ENCODE measurements at regions not wholly inside any gene's neighbourhood (a gene's known extent, or its start where the extent isn't known, plus 50 kb on each side); places are given as distances from the start of the nearest gene placed in this dataset.
"Not testable (repeated sequence)": the region's sequence is repeated elsewhere in the genome, so short reads cannot be mapped to it uniquely, and the experiment has no call there.

GRCh38 chr1:191519519-191519918, 638.7 kb upstream of the RGS18 start:
- DNase-seq = no peak

- DNase-seq = no peak
Observed at GRCh38 chr1:191520345-191520744, 637.9 kb upstream of the RGS18 start.

- not testable (repeated sequence) for DNase-seq
Observed at GRCh38 chr1:191525944-191526343, 632.3 kb upstream of the RGS18 start.

GRCh38 chr1:191528275-191528674, 630.0 kb upstream of the RGS18 start:
- DNase-seq = no peak

- DNase-seq = no peak
Observed at GRCh38 chr1:191530928-191531327, 627.3 kb upstream of the RGS18 start.

GRCh38 chr1:191533254-191533653, 625.0 kb upstream of the RGS18 start:
- no peak for DNase-seq

GRCh38 chr1:191536791-191537429, 621.4 kb upstream of the RGS18 start:
- no peak for DNase-seq

GRCh38 chr1:191541758-191542157, 616.5 kb upstream of the RGS18 start:
- DNase-seq = no peak

GRCh38 chr1:191542444-191542843, 615.8 kb upstream of the RGS18 start:
- DNase-seq = no peak

GRCh38 chr1:191546803-191547202, 611.5 kb upstream of the RGS18 start:
- no peak for DNase-seq

GRCh38 chr1:191551019-191551418, 607.2 kb upstream of the RGS18 start:
- no peak for DNase-seq

GRCh38 chr1:191558379-191558778, 599.9 kb upstream of the RGS18 start:
- no peak for DNase-seq

- no peak for DNase-seq
Observed at GRCh38 chr1:191561276-191561675, 597.0 kb upstream of the RGS18 start.

GRCh38 chr1:191564275-191564674, 594.0 kb upstream of the RGS18 start:
- DNase-seq = no peak

- no peak for DNase-seq
Observed at GRCh38 chr1:191572479-191572878, 585.8 kb upstream of the RGS18 start.

- no peak for DNase-seq
Observed at GRCh38 chr1:191575180-191575579, 583.1 kb upstream of the RGS18 start.

GRCh38 chr1:191575746-191576145, 582.5 kb upstream of the RGS18 start:
- DNase-seq = no peak

- DNase-seq = no peak
Observed at GRCh38 chr1:191577213-191577612, 581.0 kb upstream of the RGS18 start.

- DNase-seq = no peak
Observed at GRCh38 chr1:191578281-191578680, 580.0 kb upstream of the RGS18 start.

- DNase-seq = no peak
Observed at GRCh38 chr1:191579019-191579418, 579.2 kb upstream of the RGS18 start.

GRCh38 chr1:191582169-191582568, 576.1 kb upstream of the RGS18 start:
- DNase-seq = no peak

- no peak for DNase-seq
Observed at GRCh38 chr1:191585095-191585494, 573.2 kb upstream of the RGS18 start.

GRCh38 chr1:191588905-191589304, 569.4 kb upstream of the RGS18 start:
- DNase-seq = no peak

- no peak for DNase-seq
Observed at GRCh38 chr1:191589536-191589935, 568.7 kb upstream of the RGS18 start.

GRCh38 chr1:191590578-191590977, 567.7 kb upstream of the RGS18 start:
- DNase-seq = no peak
